IMR-90 (cell line): ENCODE measurements at regions not wholly inside any gene's neighbourhood (a gene's known extent, or its start where the extent isn't known, plus 50 kb on each side); places are given as distances from the start of the nearest gene placed in this dataset.

Source experiments
- ATAC-seq: fragments of 200-7000 bp; cut with Tn5 transposase; 2 replicates; pipeline ENCODE4 v1.9.1; 2020; ENCODE audit warnings: low read depth, mild to moderate bottlenecking, moderate library complexity
- BruUV-seq: library from RNA; stranded (reverse); fragments of 400-500 nt; replicated peaks from 2 replicates; lab custom pipeline; 2021; lab: Mats Ljungman, UMichigan
- CTCF ChIA-PET: fragments of 300-600 bp; formaldehyde crosslinking; extraction: SDS; loops from one replicate; lab custom pipeline; 2021; ENCODE audit warnings: antibody characterized with exemption; lab: Yijun Ruan, JAX
- POLR2A ChIA-PET: fragments of 300-600 bp; sonication (Branson Sonifier 250); formaldehyde crosslinking; loops from one replicate; lab custom pipeline; 2022; ENCODE audit warnings: antibody characterized with exemption; ENCODE audit not compliant: unreplicated experiment; lab: Charles Lee
- DNase-seq: peaks from one replicate; pipeline ENCODE4 v3.0.0; 2013
- H2AFZ ChIP-seq: replicated peaks from 2 replicates; pipeline ENCODE3; 2013; ENCODE audit warnings: low read length, mild to moderate bottlenecking; ENCODE audit not compliant: poor library complexity
- H2AK5ac ChIP-seq: 2 replicates; pipeline ENCODE4 v1.6.1; 2013; ENCODE audit warnings: low read depth, low read length, inconsistent platforms
- H2AK9ac ChIP-seq: replicated peaks from 2 replicates; pipeline ENCODE3; 2013; ENCODE audit warnings: mild to moderate bottlenecking, low read depth, low read length, moderate library complexity; ENCODE audit not compliant: poor library complexity
- H2BK120ac ChIP-seq: 2 replicates; pipeline ENCODE4 v1.6.1; 2013; ENCODE audit warnings: low read depth, low read length, inconsistent platforms
- H2BK15ac ChIP-seq: 3 replicates; pipeline ENCODE4 v1.6.1; 2013; ENCODE audit warnings: low read depth, low read length, inconsistent platforms
- H2BK20ac ChIP-seq: 2 replicates; pipeline ENCODE4 v1.6.1; 2013; ENCODE audit warnings: low read depth, mild to moderate bottlenecking, inconsistent platforms, low read length, moderate library complexity
- H2BK5ac ChIP-seq: 2 replicates; pipeline ENCODE4 v1.6.1; 2013; ENCODE audit warnings: mild to moderate bottlenecking, low read depth, low read length, inconsistent platforms; ENCODE audit not compliant: poor library complexity, severe bottlenecking
- H3K14ac ChIP-seq: replicated peaks from 2 replicates; pipeline ENCODE4 v1.6.1; 2013; ENCODE audit warnings: low read depth, low read length, inconsistent platforms
- H3K18ac ChIP-seq: 2 replicates; pipeline ENCODE4 v1.6.1; 2013; ENCODE audit warnings: low read depth, low read length, control low read depth
- H3K23ac ChIP-seq: 2 replicates; pipeline ENCODE4 v1.6.1; 2013; ENCODE audit warnings: low read depth, low read length, inconsistent platforms
- H3K27ac ChIP-seq: 2 replicates; pipeline ENCODE4 v1.5.1; 2013; ENCODE audit warnings: mild to moderate bottlenecking, control low read depth, low read length; ENCODE audit not compliant: insufficient read depth
- H3K27me3 ChIP-seq: 2 replicates; pipeline ENCODE4 v1.6.1; 2013; ENCODE audit warnings: low read length; ENCODE audit not compliant: control insufficient read depth, insufficient read depth
- H3K36me3 ChIP-seq: 2 replicates; pipeline ENCODE4 v1.6.1; 2013; ENCODE audit warnings: low read length, mixed read lengths; ENCODE audit not compliant: control insufficient read depth, insufficient read depth
- H3K4ac ChIP-seq: 2 replicates; pipeline ENCODE4 v1.6.1; 2013; ENCODE audit warnings: low read depth, low read length, inconsistent platforms
- H3K4me1 ChIP-seq: 2 replicates; pipeline ENCODE4 v1.6.1; 2013; ENCODE audit warnings: low read length, mixed read lengths; ENCODE audit not compliant: control insufficient read depth, insufficient read depth
- H3K4me2 ChIP-seq: 2 replicates; pipeline ENCODE4 v1.6.1; 2013; ENCODE audit warnings: low read depth, mild to moderate bottlenecking, control low read depth, low read length, moderate library complexity
- H3K4me3 ChIP-seq: 2 replicates; pipeline ENCODE4 v1.5.1; 2013; ENCODE audit warnings: low read depth, mild to moderate bottlenecking, control low read depth, low read length, moderate library complexity; ENCODE audit not compliant: insufficient read depth
- H3K56ac ChIP-seq: 2 replicates; pipeline ENCODE4 v1.6.1; 2013; ENCODE audit warnings: low read length, inconsistent platforms; ENCODE audit not compliant: insufficient read depth; ENCODE audit errors: extremely low read depth
- H3K79me1 ChIP-seq, 2 experiments: 2 replicates each; pipeline ENCODE4 v1.6.1; 2013; ENCODE audit warnings: low read length in 2 of 2, inconsistent platforms in 1 of 2, low read depth in 1 of 2
- H3K9ac ChIP-seq: 2 replicates; pipeline ENCODE4 v1.6.1; 2013; ENCODE audit warnings: low read depth, low read length, control low read depth
- H3K9me1 ChIP-seq: 2 replicates; pipeline ENCODE4 v1.6.1; 2013; ENCODE audit warnings: low read length, inconsistent platforms; ENCODE audit not compliant: insufficient read depth
- H3K9me3 ChIP-seq: 2 replicates; pipeline ENCODE4 v1.6.1; 2013; ENCODE audit warnings: low read length; ENCODE audit not compliant: control insufficient read depth, insufficient read depth
- H4K20me1 ChIP-seq: 2 replicates; pipeline ENCODE4 v1.6.1; 2013; ENCODE audit warnings: low read length, inconsistent platforms; ENCODE audit not compliant: insufficient read depth
- H4K5ac ChIP-seq: 2 replicates; pipeline ENCODE4 v1.6.1; 2013; ENCODE audit warnings: mild to moderate bottlenecking, low read depth, low read length, control low read depth
- H4K8ac ChIP-seq, 2 experiments: 2 replicates each; pipeline ENCODE4 v1.6.1; 2013; ENCODE audit warnings: low read depth in 2 of 2, low read length in 2 of 2, control low read depth in 1 of 2, inconsistent platforms in 1 of 2
- H4K91ac ChIP-seq: 2 replicates; pipeline ENCODE4 v1.6.1; 2013; ENCODE audit warnings: low read depth, low read length, inconsistent platforms; ENCODE audit not compliant: insufficient read depth
- BHLHE40 ChIP-seq: fragments of 150-350 bp; IDR thresholded peaks from 2 replicates; pipeline ENCODE4 v1.6.1; 2016; ENCODE audit warnings: mild to moderate bottlenecking, low read depth, low read length
- CEBPB ChIP-seq: IDR thresholded peaks from 2 replicates; pipeline ENCODE4 v1.6.1; 2012; ENCODE audit warnings: low read depth, low read length, improper control_type of control experiment
- CHD1 ChIP-seq: IDR thresholded peaks from 2 replicates; pipeline ENCODE4 v1.6.1; 2012; ENCODE audit warnings: low read depth, low read length, improper control_type of control experiment
- FOS ChIP-seq: fragments of 150-350 bp; IDR thresholded peaks from 2 replicates; pipeline ENCODE4 v1.6.1; 2016; ENCODE audit warnings: low read depth, low read length
- MAFK ChIP-seq: IDR thresholded peaks from 2 replicates; pipeline ENCODE4 v1.6.1; 2012; ENCODE audit warnings: low read depth, low read length, improper control_type of control experiment
- MAZ ChIP-seq: IDR thresholded peaks from 2 replicates; pipeline ENCODE4 v1.6.1; 2012; ENCODE audit warnings: low read depth, mild to moderate bottlenecking, low read length, improper control_type of control experiment, moderate library complexity, borderline replicate concordance
- MXI1 ChIP-seq: IDR thresholded peaks from 2 replicates; pipeline ENCODE4 v1.6.1; 2012; ENCODE audit warnings: low read depth, mild to moderate bottlenecking, low read length, moderate library complexity, borderline replicate concordance
- NFE2L2 ChIP-seq: fragments of 150-350 bp; IDR thresholded peaks from 2 replicates; pipeline ENCODE4 v1.6.1; 2016; ENCODE audit warnings: low read depth, mild to moderate bottlenecking, low read length
- POLR2A ChIP-seq: IDR thresholded peaks from 2 replicates; pipeline ENCODE4 v1.6.1; 2012; ENCODE audit warnings: mild to moderate bottlenecking, low read depth, low read length
- RAD21 ChIP-seq: IDR thresholded peaks from 2 replicates; pipeline ENCODE4 v1.6.1; 2012; ENCODE audit warnings: low read length, improper control_type of control experiment
- RCOR1 ChIP-seq: IDR thresholded peaks from 2 replicates; pipeline ENCODE4 v1.6.1; 2012; ENCODE audit warnings: mild to moderate bottlenecking, low read length, improper control_type of control experiment; ENCODE audit not compliant: insufficient replicate concordance
- RFX5 ChIP-seq: IDR thresholded peaks from 2 replicates; pipeline ENCODE4 v1.8.0; 2012; ENCODE audit warnings: low read depth, mild to moderate bottlenecking, low read length, moderate library complexity
- SMC3 ChIP-seq: fragments of 150-350 bp; IDR thresholded peaks from 2 replicates; pipeline ENCODE4 v1.6.1; 2016; ENCODE audit warnings: low read depth, mild to moderate bottlenecking, antibody characterized with exemption, low read length, moderate library complexity
- WGBS, 2 experiments: methylation state at CpG; one replicate each; pipeline versions ENCODE4 v1.1.5 to v1.1.7; 2013; ENCODE audit warnings: missing lambda C conversion rate in 2 of 2; ENCODE audit not compliant: insufficient read length in 1 of 2; ENCODE audit errors: extremely low coverage in 2 of 2; 5-methylcytosine and 5-hydroxymethylcytosine counted together
- dilution Hi-C: fragments of 300-500 bp; cut with HindIII; formaldehyde crosslinking; loops from one replicate; pipeline ENCODE4 v1.14.3; 2018; ENCODE audit warnings: low sequenced_read_pairs; ENCODE audit not compliant: unreplicated experiment
- in situ Hi-C: fragments of 300-500 bp; cut with MboI; formaldehyde crosslinking; loops from 3 replicates; pipeline ENCODE4 v1.14.3; 2019; ENCODE audit warnings: low sequenced_read_pairs, inconsistent platforms, mixed read lengths
- intact Hi-C: fragments of 100-400 bp; cut with micrococcal nuclease; formaldehyde crosslinking; loops from 2 replicates; pipeline ENCODE4 v1.10.0; 2022
- TF ChIP-seq, protein P1 (sequence below): fragments of 150-350 bp; IDR thresholded peaks from 2 replicates; pipeline ENCODE4 v1.6.1; 2016; ENCODE audit warnings: low read depth, mild to moderate bottlenecking, low read length, moderate library complexity, borderline replicate concordance
- TF ChIP-seq, protein P2 (sequence below): fragments of 150-350 bp; IDR thresholded peaks from 2 replicates; pipeline ENCODE4 v1.6.1; 2017; ENCODE audit warnings: mild to moderate bottlenecking, antibody characterized with exemption, low read length, low read depth
- TF ChIP-seq, protein P3 (sequence below): conservative IDR thresholded peaks from 2 replicates; pipeline ENCODE4 v1.5.1; 2012; ENCODE audit warnings: mild to moderate bottlenecking, low read depth, low read length, improper control_type of control experiment

DNA sequence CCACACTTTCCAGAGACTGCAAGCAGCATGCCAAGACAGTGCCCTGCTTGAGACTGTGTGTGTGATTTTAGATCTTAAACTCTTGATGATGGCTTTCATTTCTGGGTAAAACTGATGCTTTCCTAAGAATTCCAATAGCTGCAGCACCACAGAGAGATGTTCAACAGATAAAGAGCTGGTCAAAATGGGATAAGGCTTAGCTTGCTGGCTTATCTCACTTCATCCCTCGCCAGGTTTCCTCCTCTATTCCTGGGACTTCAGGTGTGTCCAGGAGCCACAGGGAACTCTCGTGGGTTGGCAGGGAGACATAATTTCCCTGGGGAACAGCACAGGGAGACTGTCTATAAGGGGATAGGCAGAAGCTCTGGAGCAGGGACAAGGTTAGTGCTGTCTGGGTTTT is 137.3 kb downstream of the KCTD15 start:
- Histone ChIP-seq H4K91ac (no peak overlapping the region), H3K18ac (no peak overlapping the region), H3K9me3 (no peaks in the 10 kb centered on the region), H4K20me1 (no peaks in the 10 kb centered on the region), H3K9ac (no peak overlapping the region), H3K79me1 (no peaks in the 10 kb centered on the region), H3K9me1 (no peaks in the 10 kb centered on the region), H4K8ac (no peak overlapping the region), H3K4me3 (no peak overlapping the region), H3K36me3 (no peaks in the 10 kb centered on the region), H3K4me1 (no peaks in the 10 kb centered on the region), H3K27ac (no peak overlapping the region), H2BK15ac (no peak overlapping the region), H4K5ac (no peak overlapping the region), H3K4me2 (no peak overlapping the region), H3K27me3 (no peaks in the 10 kb centered on the region), H3K56ac (no peak overlapping the region), H2AK9ac (no peak overlapping the region), H3K23ac (no peak overlapping the region), H2BK5ac (no peak overlapping the region), H2AK5ac (no peak overlapping the region), H2BK120ac (no peak overlapping the region), H3K4ac (no peak overlapping the region), H2AFZ (no peak overlapping the region), H3K14ac (no peak overlapping the region), H2BK20ac (no peak overlapping the region)
- POLR2A ChIA-PET = no interaction called here
- dilution Hi-C loops = no loop called here
- in situ Hi-C loops = no loop called here
- no TSS peak for BruUV-seq
- TF ChIP-seq, protein P1, sequence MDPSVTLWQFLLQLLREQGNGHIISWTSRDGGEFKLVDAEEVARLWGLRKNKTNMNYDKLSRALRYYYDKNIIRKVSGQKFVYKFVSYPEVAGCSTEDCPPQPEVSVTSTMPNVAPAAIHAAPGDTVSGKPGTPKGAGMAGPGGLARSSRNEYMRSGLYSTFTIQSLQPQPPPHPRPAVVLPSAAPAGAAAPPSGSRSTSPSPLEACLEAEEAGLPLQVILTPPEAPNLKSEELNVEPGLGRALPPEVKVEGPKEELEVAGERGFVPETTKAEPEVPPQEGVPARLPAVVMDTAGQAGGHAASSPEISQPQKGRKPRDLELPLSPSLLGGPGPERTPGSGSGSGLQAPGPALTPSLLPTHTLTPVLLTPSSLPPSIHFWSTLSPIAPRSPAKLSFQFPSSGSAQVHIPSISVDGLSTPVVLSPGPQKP = no peak
- TF ChIP-seq POLR2A (no peak), MXI1 (no peak), CHD1 (no peak), SMC3 (no peak), FOS (no peak), RAD21 (no peak), MAFK (no peak), CEBPB (no peak), MAZ (no peak), NFE2L2 (no peak), RFX5 (no peak), BHLHE40 (no peak), RCOR1 (no peak)
- TF ChIP-seq, protein P2, sequence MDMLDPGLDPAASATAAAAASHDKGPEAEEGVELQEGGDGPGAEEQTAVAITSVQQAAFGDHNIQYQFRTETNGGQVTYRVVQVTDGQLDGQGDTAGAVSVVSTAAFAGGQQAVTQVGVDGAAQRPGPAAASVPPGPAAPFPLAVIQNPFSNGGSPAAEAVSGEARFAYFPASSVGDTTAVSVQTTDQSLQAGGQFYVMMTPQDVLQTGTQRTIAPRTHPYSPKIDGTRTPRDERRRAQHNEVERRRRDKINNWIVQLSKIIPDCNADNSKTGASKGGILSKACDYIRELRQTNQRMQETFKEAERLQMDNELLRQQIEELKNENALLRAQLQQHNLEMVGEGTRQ = no peak
- TF ChIP-seq, protein P3, sequence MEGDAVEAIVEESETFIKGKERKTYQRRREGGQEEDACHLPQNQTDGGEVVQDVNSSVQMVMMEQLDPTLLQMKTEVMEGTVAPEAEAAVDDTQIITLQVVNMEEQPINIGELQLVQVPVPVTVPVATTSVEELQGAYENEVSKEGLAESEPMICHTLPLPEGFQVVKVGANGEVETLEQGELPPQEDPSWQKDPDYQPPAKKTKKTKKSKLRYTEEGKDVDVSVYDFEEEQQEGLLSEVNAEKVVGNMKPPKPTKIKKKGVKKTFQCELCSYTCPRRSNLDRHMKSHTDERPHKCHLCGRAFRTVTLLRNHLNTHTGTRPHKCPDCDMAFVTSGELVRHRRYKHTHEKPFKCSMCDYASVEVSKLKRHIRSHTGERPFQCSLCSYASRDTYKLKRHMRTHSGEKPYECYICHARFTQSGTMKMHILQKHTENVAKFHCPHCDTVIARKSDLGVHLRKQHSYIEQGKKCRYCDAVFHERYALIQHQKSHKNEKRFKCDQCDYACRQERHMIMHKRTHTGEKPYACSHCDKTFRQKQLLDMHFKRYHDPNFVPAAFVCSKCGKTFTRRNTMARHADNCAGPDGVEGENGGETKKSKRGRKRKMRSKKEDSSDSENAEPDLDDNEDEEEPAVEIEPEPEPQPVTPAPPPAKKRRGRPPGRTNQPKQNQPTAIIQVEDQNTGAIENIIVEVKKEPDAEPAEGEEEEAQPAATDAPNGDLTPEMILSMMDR = no peak
- CTCF ChIA-PET = no interaction called here
- intact Hi-C loops = no loop called here
- DNase-seq (no peak), ATAC-seq (no peak)
- no CpG with 5 or more reads among the region's 2 CpGs for WGBS, 2 experiments
